Keratinocyte (primary cell): ENCODE measurements at regions not wholly inside any gene's neighbourhood (a gene's known extent, or its start where the extent isn't known, plus 50 kb on each side); places are given as distances from the start of the nearest gene placed in this dataset.

ENCODE experiments used
- DNase-seq: peaks from one replicate; pipeline ENCODE4 v3.0.0-alpha.2; 2011; ENCODE audit warnings: low read depth, missing footprints, low spot score
- FAIRE-seq: peaks from 2 replicates; lab custom pipeline; 2011; peaks lifted over from hg19 to GRCh38; lab: Jason Lieb, UNC
- H2AFZ ChIP-seq: 2 replicates; pipeline ENCODE4 v1.6.0; 2012; ENCODE audit warnings: low read length, control low read depth, inconsistent platforms; ENCODE audit not compliant: control insufficient read depth
- H3K27ac ChIP-seq: 2 replicates; pipeline ENCODE4 v1.5.1; 2011; ENCODE audit warnings: low read length; ENCODE audit not compliant: control insufficient read depth, insufficient read depth
- H3K27me3 ChIP-seq: 3 replicates; pipeline ENCODE4 v1.6.0; 2011; ENCODE audit warnings: low read length; ENCODE audit not compliant: control insufficient read depth, insufficient read depth; ENCODE audit errors: extremely low read depth
- H3K36me3 ChIP-seq, 2 experiments: 2 replicates in 1 of 2; 3 replicates in 1 of 2; pipeline ENCODE4 v1.5.1; 2011; ENCODE audit warnings: low read length in 2 of 2, mild to moderate bottlenecking in 1 of 2; ENCODE audit not compliant: control insufficient read depth in 2 of 2, insufficient read depth in 2 of 2; ENCODE audit errors: extremely low read depth in 1 of 2
- H3K4me1 ChIP-seq: 3 replicates; pipeline ENCODE4 v1.5.1; 2011; ENCODE audit warnings: low read length; ENCODE audit not compliant: control insufficient read depth, insufficient read depth; ENCODE audit errors: extremely low read depth
- H3K4me2 ChIP-seq: 3 replicates; pipeline ENCODE4 v1.6.0; 2011; ENCODE audit warnings: low read depth, low read length; ENCODE audit not compliant: control insufficient read depth, insufficient read depth; ENCODE audit errors: extremely low read depth
- H3K4me3 ChIP-seq, 3 experiments: fragments of 200-600 bp in 1 of 3; sonication (generic) in 1 of 3; 2 replicates in 2 of 3; 3 replicates in 1 of 3; pipeline ENCODE4 v1.5.1; 2011 to 2016; ENCODE audit warnings: low read length in 3 of 3, mild to moderate bottlenecking in 3 of 3, control low read depth in 2 of 3, inconsistent platforms in 1 of 3, low read depth in 1 of 3, mixed read lengths in 1 of 3, mixed run types in 1 of 3, moderate library complexity in 1 of 3; ENCODE audit not compliant: control insufficient read depth in 2 of 3, insufficient read depth in 2 of 3; ENCODE audit errors: extremely low read depth in 1 of 3
- H3K79me2 ChIP-seq: 2 replicates; pipeline ENCODE4 v1.6.0; 2012; ENCODE audit warnings: low read length; ENCODE audit not compliant: control insufficient read depth, insufficient read depth
- H3K9ac ChIP-seq: 3 replicates; pipeline ENCODE4 v1.6.0; 2011; ENCODE audit warnings: low read length; ENCODE audit not compliant: control insufficient read depth, insufficient read depth; ENCODE audit errors: extremely low read depth
- H3K9me1 ChIP-seq: 3 replicates; pipeline ENCODE4 v1.6.0; 2011; ENCODE audit warnings: low read length; ENCODE audit not compliant: control insufficient read depth, insufficient read depth; ENCODE audit errors: extremely low read depth
- H3K9me3 ChIP-seq: 2 replicates; pipeline ENCODE4 v1.5.1; 2012; ENCODE audit warnings: low read depth, low read length; ENCODE audit not compliant: control insufficient read depth
- H4K20me1 ChIP-seq: 3 replicates; pipeline ENCODE4 v1.6.0; 2011; ENCODE audit warnings: low read length; ENCODE audit not compliant: control insufficient read depth, insufficient read depth; ENCODE audit errors: extremely low read depth
- EZH2 ChIP-seq: IDR thresholded peaks from one replicate; pipeline ENCODE4 v1.6.1; 2012; ENCODE audit warnings: inconsistent platforms, mild to moderate bottlenecking, low read length, moderate library complexity
- dilution Hi-C: fragments of 300-500 bp; cut with MboI; formaldehyde crosslinking; loops from one replicate; pipeline ENCODE4 v1.7.0; 2020; ENCODE audit warnings: low sequenced_read_pairs; ENCODE audit not compliant: extremely low pct_ligation_motif_present
- TF ChIP-seq, protein P1 (sequence below), 3 experiments: IDR thresholded peaks in 1 of 3; conservative IDR thresholded peaks in 1 of 3; optimal IDR thresholded peaks in 1 of 3; 2 replicates in 2 of 3; 3 replicates in 1 of 3; pipeline versions ENCODE3 to v1.5.1; 2011; ENCODE audit warnings: low read length in 3 of 3, mild to moderate bottlenecking in 3 of 3, moderate library complexity in 2 of 3, control low read depth in 1 of 3, inconsistent platforms in 1 of 3; ENCODE audit not compliant: insufficient read depth in 2 of 3; ENCODE audit errors: extremely low read depth in 1 of 3

DNA sequence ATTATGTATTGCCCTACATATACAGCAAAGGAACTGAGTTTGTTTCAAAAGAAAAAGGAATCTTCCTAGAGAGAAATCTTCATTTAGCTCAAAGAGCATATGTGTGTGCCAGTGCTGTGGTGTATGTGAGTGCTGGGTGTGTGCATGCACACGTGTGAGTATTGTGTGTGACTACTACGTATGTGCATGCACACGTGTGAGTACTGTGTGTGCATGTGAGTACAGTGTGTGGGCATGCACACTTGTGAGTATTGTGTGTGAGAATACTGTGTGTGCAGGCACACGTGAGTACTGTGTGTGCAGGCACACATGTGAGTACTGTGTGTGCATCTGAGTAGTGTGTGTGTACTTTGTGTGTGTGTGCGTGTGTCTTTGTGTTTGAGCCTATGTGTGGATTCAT is 651.0 kb upstream of the B3GAT1 start:
- Histone ChIP-seq H3K4me3 (no peak overlapping the region), H3K27ac (no peak overlapping the region), H2AFZ (no peak overlapping the region), H3K4me2 (no peak overlapping the region), H3K27me3 (no peaks in the 10 kb centered on the region), H3K79me2 (no peaks in the 10 kb centered on the region), H3K9me1 (no peaks in the 10 kb centered on the region), H3K9me3 (peaks cover 2% of the 10 kb centered on the region), H3K4me1 (no peaks in the 10 kb centered on the region), H3K36me3 (no peaks in the 10 kb centered on the region), H4K20me1 (no peaks in the 10 kb centered on the region), H3K9ac (no peak overlapping the region)
- no peak for TF ChIP-seq EZH2
- TF ChIP-seq, protein P1, sequence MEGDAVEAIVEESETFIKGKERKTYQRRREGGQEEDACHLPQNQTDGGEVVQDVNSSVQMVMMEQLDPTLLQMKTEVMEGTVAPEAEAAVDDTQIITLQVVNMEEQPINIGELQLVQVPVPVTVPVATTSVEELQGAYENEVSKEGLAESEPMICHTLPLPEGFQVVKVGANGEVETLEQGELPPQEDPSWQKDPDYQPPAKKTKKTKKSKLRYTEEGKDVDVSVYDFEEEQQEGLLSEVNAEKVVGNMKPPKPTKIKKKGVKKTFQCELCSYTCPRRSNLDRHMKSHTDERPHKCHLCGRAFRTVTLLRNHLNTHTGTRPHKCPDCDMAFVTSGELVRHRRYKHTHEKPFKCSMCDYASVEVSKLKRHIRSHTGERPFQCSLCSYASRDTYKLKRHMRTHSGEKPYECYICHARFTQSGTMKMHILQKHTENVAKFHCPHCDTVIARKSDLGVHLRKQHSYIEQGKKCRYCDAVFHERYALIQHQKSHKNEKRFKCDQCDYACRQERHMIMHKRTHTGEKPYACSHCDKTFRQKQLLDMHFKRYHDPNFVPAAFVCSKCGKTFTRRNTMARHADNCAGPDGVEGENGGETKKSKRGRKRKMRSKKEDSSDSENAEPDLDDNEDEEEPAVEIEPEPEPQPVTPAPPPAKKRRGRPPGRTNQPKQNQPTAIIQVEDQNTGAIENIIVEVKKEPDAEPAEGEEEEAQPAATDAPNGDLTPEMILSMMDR (optimal IDR thresholded peaks at IDR 0.05 in 1 of 3, IDR thresholded peaks at IDR 0.05 in 1 of 3, conservative IDR thresholded peaks at IDR 0.05 in 1 of 3; ENCODE audit: extremely low read depth in 1 of 3, insufficient read depth in 2 of 3, low read length in 3 of 3), result no peak
- FAIRE-seq (no peak), DNase-seq (no peak)
- dilution Hi-C loops, result no loop called here

DNA sequence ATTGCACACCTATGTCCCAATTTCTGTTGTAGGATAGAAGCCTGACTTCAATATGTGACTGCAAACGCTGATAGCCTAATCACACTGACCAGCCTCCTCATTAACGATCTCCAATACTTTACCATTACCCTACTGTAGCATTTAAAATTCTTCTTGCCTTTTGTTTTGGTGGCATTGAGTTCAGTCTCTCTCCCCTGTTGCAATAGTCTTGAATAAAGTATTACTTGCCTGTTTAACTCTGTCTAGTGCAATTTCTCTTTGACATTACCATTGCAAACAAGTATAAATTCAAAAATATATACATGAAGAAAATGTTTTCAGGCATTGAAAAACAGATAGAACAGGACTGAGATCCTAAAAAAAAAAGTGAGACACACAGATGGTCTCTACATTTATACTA is 649.1 kb upstream of the B3GAT1 start:
- Histone ChIP-seq H4K20me1 (no peaks in the 10 kb centered on the region), H3K27me3 (no peaks in the 10 kb centered on the region), H3K4me2 (no peak overlapping the region), H3K4me1 (no peaks in the 10 kb centered on the region), H3K9ac (no peak overlapping the region), H2AFZ (no peak overlapping the region), H3K4me3 (no peak overlapping the region), H3K27ac (no peak overlapping the region), H3K9me1 (no peaks in the 10 kb centered on the region), H3K9me3 (peaks cover 2% of the 10 kb centered on the region), H3K79me2 (no peaks in the 10 kb centered on the region), H3K36me3 (no peaks in the 10 kb centered on the region)
- dilution Hi-C loops, result no loop called here
- TF ChIP-seq, protein P1 (optimal IDR thresholded peaks at IDR 0.05 in 1 of 3, IDR thresholded peaks at IDR 0.05 in 1 of 3, conservative IDR thresholded peaks at IDR 0.05 in 1 of 3; ENCODE audit: extremely low read depth in 1 of 3, insufficient read depth in 2 of 3, low read length in 3 of 3), result no peak
- no peak for TF ChIP-seq EZH2
- DNase-seq (no peak), FAIRE-seq (no peak)
